A549 (cell line): ENCODE measurements at regions not wholly inside any gene's neighbourhood (a gene's known extent, or its start where the extent isn't known, plus 50 kb on each side); places are given as distances from the start of the nearest gene placed in this dataset.

Source experiments
- ATAC-seq, 2 experiments: fragments of 200-7000 bp in 1 of 2; fragments of >200 bp in 1 of 2; cut with Nextera tagmentation in 1 of 2; cut with Tn5 transposase in 1 of 2; 3 replicates each; pipeline versions ENCODE4 v1.8.0 to v1.9.1; 2018 to 2020; ENCODE audit warnings: mild to moderate bottlenecking in 1 of 2, moderate library complexity in 1 of 2
- CTCF ChIA-PET: fragments of 300-600 bp; sonication (Branson Sonifier 250); formaldehyde crosslinking; extraction: SDS; loops from one replicate; lab custom pipeline; 2021; ENCODE audit warnings: antibody characterized with exemption, inconsistent platforms; lab: Yijun Ruan, JAX
- POLR2A ChIA-PET: fragments of 350-600 bp; formaldehyde crosslinking; extraction: SDS; loops from one replicate; lab custom pipeline; 2021; ENCODE audit warnings: antibody characterized with exemption, inconsistent platforms; lab: Yijun Ruan, JAX
- DNase-seq, 2 experiments: peaks; one replicate each; pipeline versions ENCODE4 v3.0.0 to v3.0.0-alpha.2; 2011 to 2016; ENCODE audit warnings: low read depth in 1 of 2, low spot score in 1 of 2
- FAIRE-seq: peaks from 2 replicates; lab custom pipeline; 2011; peaks lifted over from hg19 to GRCh38; lab: Jason Lieb, UNC
- H3K27ac ChIP-seq, 2 experiments: fragments of >200 bp; sonication (Bioruptor Twin); formaldehyde crosslinking; 3 replicates each; pipeline ENCODE4 v1.5.1; 2016 to 2017
- H3K4me1 ChIP-seq: fragments of >200 bp; sonication (Bioruptor Twin); formaldehyde crosslinking; 3 replicates; pipeline ENCODE4 v1.6.1; 2016
- H3K4me2 ChIP-seq: fragments of >200 bp; sonication (Bioruptor Twin); formaldehyde crosslinking; 3 replicates; pipeline ENCODE4 v1.6.1; 2016
- H3K4me3 ChIP-seq: fragments of >200 bp; sonication (Bioruptor Twin); formaldehyde crosslinking; 3 replicates; pipeline ENCODE4 v1.5.1; 2016
- H3K9me3 ChIP-seq: fragments of >200 bp; sonication (Bioruptor Twin); formaldehyde crosslinking; 3 replicates; pipeline ENCODE4 v1.6.1; 2016
- CBX2 ChIP-seq: fragments of 200-600 bp; sonication (generic); IDR thresholded peaks from 2 replicates; pipeline ENCODE4 v1.6.1; 2016; ENCODE audit warnings: low read depth, mild to moderate bottlenecking, borderline replicate concordance
- EHF ChIP-seq: fragments of 250-450 bp; sonication (Bioruptor Pico); IDR thresholded peaks from 2 replicates; pipeline ENCODE4 v1.5.0; 2020; ENCODE audit warnings: mild to moderate bottlenecking
- EHMT2 ChIP-seq: fragments of 200-600 bp; sonication (generic); IDR thresholded peaks from 2 replicates; pipeline ENCODE4 v1.6.1; 2016; ENCODE audit warnings: antibody characterized with exemption, low read depth, mild to moderate bottlenecking, moderate library complexity
- ESRRA ChIP-seq: fragments of 150-350 bp; IDR thresholded peaks from 2 replicates; pipeline ENCODE4 v1.6.1; 2014; ENCODE audit warnings: mild to moderate bottlenecking, low read length, borderline replicate concordance
- HOXA7 ChIP-seq: fragments of 250-450 bp; sonication (Bioruptor Pico); IDR thresholded peaks from 2 replicates; pipeline ENCODE4 v1.5.0; 2020; ENCODE audit warnings: mild to moderate bottlenecking, moderate library complexity
- HOXB13 ChIP-seq: fragments of 250-450 bp; sonication (Bioruptor Pico); IDR thresholded peaks from 2 replicates; pipeline ENCODE4 v1.5.0; 2020; ENCODE audit warnings: low read depth, mild to moderate bottlenecking, moderate library complexity
- MAFK ChIP-seq: fragments of 450-650 bp; IDR thresholded peaks from 2 replicates; pipeline ENCODE4 v1.6.1; 2014; ENCODE audit not compliant: partially characterized antibody
- MYC ChIP-seq: IDR thresholded peaks from 2 replicates; pipeline ENCODE4 v1.6.1; 2012; ENCODE audit warnings: mild to moderate bottlenecking, inconsistent platforms, low read length, improper control_type of control experiment, borderline replicate concordance
- NFE2L2 ChIP-seq: fragments of 150-350 bp; conservative IDR thresholded peaks from 2 replicates; pipeline ENCODE4 v1.6.1; 2014; ENCODE audit warnings: low read length
- NPAS2 ChIP-seq: fragments of 250-450 bp; sonication (Bioruptor Pico); IDR thresholded peaks from 2 replicates; pipeline ENCODE4 v1.8.0; 2022; ENCODE audit warnings: mild to moderate bottlenecking, moderate library complexity, borderline replicate concordance
- NR3C1 ChIP-seq: fragments of >200 bp; sonication (Bioruptor Twin); formaldehyde crosslinking; IDR thresholded peaks from 3 replicates; pipeline ENCODE4 v1.6.1; 2017
- PHF8 ChIP-seq: fragments of 200-600 bp; sonication (generic); IDR thresholded peaks from 2 replicates; pipeline ENCODE4 v1.6.1; 2016; ENCODE audit warnings: low read depth, mild to moderate bottlenecking, antibody characterized with exemption, moderate library complexity, borderline replicate concordance
- POLR2AphosphoS2 ChIP-seq: conservative IDR thresholded peaks from 2 replicates; pipeline ENCODE4 v1.6.1; 2012; ENCODE audit warnings: low read length, improper control_type of control experiment, inconsistent platforms
- RCOR1 ChIP-seq: fragments of 150-350 bp; IDR thresholded peaks from 2 replicates; pipeline ENCODE4 v1.6.1; 2014; ENCODE audit warnings: antibody characterized with exemption, low read length, low read depth
- SREBF2 ChIP-seq: fragments of 450-650 bp; IDR thresholded peaks from 2 replicates; pipeline ENCODE4 v1.6.1; 2014; ENCODE audit warnings: mild to moderate bottlenecking, moderate library complexity
- TFCP2L1 ChIP-seq: fragments of 250-450 bp; sonication (Bioruptor Pico); IDR thresholded peaks from 2 replicates; pipeline ENCODE4 v1.5.0; 2021; ENCODE audit warnings: mild to moderate bottlenecking
- ZFP36 ChIP-seq: fragments of 450-650 bp; IDR thresholded peaks from 2 replicates; pipeline ENCODE4 v1.6.1; 2014; ENCODE audit warnings: borderline replicate concordance; ENCODE audit not compliant: partially characterized antibody
- ZNF302 ChIP-seq: fragments of 250-450 bp; sonication (Bioruptor Pico); IDR thresholded peaks from 2 replicates; pipeline ENCODE4 v1.9.0; 2021; ENCODE audit warnings: inconsistent platforms, mild to moderate bottlenecking, moderate library complexity
- ZSCAN20 ChIP-seq: fragments of 250-450 bp; sonication (Bioruptor Pico); IDR thresholded peaks from 2 replicates; pipeline ENCODE4 v1.8.0; 2022; ENCODE audit warnings: mild to moderate bottlenecking, moderate library complexity
- WGBS: methylation state at CpG from one replicate; pipeline ENCODE4 v1.1.6; 2017; ENCODE audit errors: missing lambda C conversion rate; 5-methylcytosine and 5-hydroxymethylcytosine counted together
- TF ChIP-seq, protein P1 (sequence below): IDR thresholded peaks from 2 replicates; pipeline ENCODE4 v1.6.1; 2012; ENCODE audit warnings: low read depth, borderline replicate concordance
- TF ChIP-seq, protein P2 (sequence below): fragments of 250-450 bp; sonication (Bioruptor Pico); IDR thresholded peaks from 2 replicates; pipeline ENCODE4 v1.5.0; 2021; ENCODE audit warnings: mild to moderate bottlenecking, moderate library complexity, borderline replicate concordance
- TF ChIP-seq, protein P3 (sequence below): fragments of >200 bp; sonication (Bioruptor Twin); formaldehyde crosslinking; IDR thresholded peaks from 2 replicates; pipeline ENCODE4 v1.6.1; 2016
- TF ChIP-seq, protein P4 (sequence below): fragments of >200 bp; sonication (Bioruptor Twin); formaldehyde crosslinking; IDR thresholded peaks from 3 replicates; pipeline ENCODE4 v1.5.1; 2016
- TF ChIP-seq, protein P5 (sequence below): fragments of 450-650 bp; IDR thresholded peaks from 2 replicates; pipeline ENCODE4 v1.6.1; 2014; ENCODE audit warnings: antibody characterized with exemption
- TF ChIP-seq, protein P6 (sequence below): IDR thresholded peaks from 2 replicates; pipeline ENCODE4 v1.6.1; 2012

DNA sequence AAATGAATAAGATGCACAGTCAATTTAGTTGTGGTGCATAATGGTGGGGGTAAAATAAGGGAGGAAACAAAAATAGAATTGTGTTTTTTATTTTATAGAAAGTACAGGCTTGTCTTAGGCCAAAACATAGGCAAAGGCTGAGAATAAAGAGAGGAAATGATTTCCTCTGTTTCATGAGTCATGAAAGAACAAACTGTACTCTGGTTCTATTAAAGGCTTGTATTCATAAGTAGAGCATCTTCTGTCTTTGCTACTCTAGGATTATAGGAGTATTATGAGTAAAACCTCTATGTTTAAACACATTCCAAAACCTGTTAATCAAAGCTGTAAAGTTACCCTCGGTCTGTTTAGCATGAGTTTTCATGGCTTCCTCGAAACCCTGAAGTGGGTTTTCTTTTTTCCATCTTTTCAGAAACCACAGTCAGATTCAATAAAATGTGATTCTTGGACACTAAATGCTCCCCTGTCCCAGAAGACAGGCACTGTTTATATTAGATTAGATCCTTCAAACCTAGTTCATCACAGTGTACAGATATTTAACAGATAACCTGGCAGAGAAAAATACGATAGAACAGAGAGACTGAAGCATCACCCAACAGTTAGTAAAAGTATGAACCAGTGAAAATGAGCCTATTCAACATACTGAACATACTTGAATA is 473.9 kb upstream of the CYLC2 start:
- Histone ChIP-seq H3K4me3 (no peak overlapping the region), H3K27ac (no peak overlapping the region), H3K9me3 (no peaks in the 10 kb centered on the region), H3K4me2 (no peak overlapping the region), H3K4me1 (no peaks in the 10 kb centered on the region)
- DNase-seq (no peak), FAIRE-seq (no peak), ATAC-seq (no peak)
- POLR2A ChIA-PET, result no interaction called here
- 7% methylated on average over 3 of the region's 3 CpGs for WGBS
- TF ChIP-seq, protein P1, sequence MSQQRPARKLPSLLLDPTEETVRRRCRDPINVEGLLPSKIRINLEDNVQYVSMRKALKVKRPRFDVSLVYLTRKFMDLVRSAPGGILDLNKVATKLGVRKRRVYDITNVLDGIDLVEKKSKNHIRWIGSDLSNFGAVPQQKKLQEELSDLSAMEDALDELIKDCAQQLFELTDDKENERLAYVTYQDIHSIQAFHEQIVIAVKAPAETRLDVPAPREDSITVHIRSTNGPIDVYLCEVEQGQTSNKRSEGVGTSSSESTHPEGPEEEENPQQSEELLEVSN, result no peak
- TF ChIP-seq SREBF2 (no peak), PHF8 (no peak), RCOR1 (no peak), ESRRA (no peak), ZSCAN20 (CRISPR knock-in tag) (no peak), HOXA7 (CRISPR knock-in tag) (no peak), CBX2 (no peak), NPAS2 (CRISPR knock-in tag) (no peak), POLR2AphosphoS2 (no peak)
- TF ChIP-seq, protein P2, sequence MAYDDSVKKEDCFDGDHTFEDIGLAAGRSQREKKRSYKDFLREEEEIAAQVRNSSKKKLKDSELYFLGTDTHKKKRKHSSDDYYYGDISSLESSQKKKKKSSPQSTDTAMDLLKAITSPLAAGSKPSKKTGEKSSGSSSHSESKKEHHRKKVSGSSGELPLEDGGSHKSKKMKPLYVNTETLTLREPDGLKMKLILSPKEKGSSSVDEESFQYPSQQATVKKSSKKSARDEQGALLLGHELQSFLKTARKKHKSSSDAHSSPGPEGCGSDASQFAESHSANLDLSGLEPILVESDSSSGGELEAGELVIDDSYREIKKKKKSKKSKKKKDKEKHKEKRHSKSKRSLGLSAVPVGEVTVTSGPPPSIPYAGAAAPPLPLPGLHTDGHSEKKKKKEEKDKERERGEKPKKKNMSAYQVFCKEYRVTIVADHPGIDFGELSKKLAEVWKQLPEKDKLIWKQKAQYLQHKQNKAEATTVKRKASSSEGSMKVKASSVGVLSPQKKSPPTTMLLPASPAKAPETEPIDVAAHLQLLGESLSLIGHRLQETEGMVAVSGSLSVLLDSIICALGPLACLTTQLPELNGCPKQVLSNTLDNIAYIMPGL (CRISPR knock-in tag), result no peak
- CTCF ChIA-PET, result no interaction called here

DNA sequence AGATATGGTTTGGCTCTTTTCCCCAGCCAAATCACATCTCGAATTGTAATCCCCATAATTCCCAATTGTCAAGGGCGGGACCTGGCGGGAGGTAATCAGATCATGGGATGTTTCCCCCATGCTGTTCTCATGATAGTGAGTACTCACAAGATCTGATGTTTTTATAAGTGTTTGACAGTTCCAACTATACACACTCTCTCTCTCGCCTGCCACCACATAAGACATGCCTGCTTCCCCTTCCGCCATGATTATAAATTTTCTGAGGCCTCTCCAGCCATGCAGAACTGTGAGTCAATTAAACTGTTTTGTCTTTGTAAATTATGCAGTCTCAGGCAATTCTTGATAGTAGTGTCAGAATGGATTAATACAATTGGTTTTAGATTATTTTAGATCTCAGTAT is 475.7 kb upstream of the CYLC2 start:
- H3K4me1 ChIP-seq, result no peaks in the 10 kb centered on the region
- CTCF ChIA-PET, result no interaction called here
- no peak overlapping the region for H3K4me2 ChIP-seq
- POLR2A ChIA-PET, result no interaction called here
- DNase-seq (no peak), FAIRE-seq (no peak), ATAC-seq (no peak)
- 51% methylated on average over 5 of the region's 5 CpGs for whole genome bisulfite sequencing
- TF ChIP-seq NFE2L2 (no peak), MYC (no peak), EHF (CRISPR knock-in tag) (no peak), ESRRA (no peak), HOXB13 (no peak), MAFK (no peak), NR3C1 (no peak), NPAS2 (CRISPR knock-in tag) (no peak), TFCP2L1 (CRISPR knock-in tag) (no peak), ZNF302 (no peak), RCOR1 (no peak), EHMT2 (no peak), ZFP36 (no peak)
- TF ChIP-seq, protein P1, result no peak
- TF ChIP-seq, protein P2 (CRISPR knock-in tag), result no peak
- TF ChIP-seq, protein P3, sequence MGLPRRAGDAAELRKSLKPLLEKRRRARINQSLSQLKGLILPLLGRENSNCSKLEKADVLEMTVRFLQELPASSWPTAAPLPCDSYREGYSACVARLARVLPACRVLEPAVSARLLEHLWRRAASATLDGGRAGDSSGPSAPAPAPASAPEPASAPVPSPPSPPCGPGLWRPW, result no peak
- TF ChIP-seq, protein P4, sequence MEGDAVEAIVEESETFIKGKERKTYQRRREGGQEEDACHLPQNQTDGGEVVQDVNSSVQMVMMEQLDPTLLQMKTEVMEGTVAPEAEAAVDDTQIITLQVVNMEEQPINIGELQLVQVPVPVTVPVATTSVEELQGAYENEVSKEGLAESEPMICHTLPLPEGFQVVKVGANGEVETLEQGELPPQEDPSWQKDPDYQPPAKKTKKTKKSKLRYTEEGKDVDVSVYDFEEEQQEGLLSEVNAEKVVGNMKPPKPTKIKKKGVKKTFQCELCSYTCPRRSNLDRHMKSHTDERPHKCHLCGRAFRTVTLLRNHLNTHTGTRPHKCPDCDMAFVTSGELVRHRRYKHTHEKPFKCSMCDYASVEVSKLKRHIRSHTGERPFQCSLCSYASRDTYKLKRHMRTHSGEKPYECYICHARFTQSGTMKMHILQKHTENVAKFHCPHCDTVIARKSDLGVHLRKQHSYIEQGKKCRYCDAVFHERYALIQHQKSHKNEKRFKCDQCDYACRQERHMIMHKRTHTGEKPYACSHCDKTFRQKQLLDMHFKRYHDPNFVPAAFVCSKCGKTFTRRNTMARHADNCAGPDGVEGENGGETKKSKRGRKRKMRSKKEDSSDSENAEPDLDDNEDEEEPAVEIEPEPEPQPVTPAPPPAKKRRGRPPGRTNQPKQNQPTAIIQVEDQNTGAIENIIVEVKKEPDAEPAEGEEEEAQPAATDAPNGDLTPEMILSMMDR, result no peak
- TF ChIP-seq, protein P5, sequence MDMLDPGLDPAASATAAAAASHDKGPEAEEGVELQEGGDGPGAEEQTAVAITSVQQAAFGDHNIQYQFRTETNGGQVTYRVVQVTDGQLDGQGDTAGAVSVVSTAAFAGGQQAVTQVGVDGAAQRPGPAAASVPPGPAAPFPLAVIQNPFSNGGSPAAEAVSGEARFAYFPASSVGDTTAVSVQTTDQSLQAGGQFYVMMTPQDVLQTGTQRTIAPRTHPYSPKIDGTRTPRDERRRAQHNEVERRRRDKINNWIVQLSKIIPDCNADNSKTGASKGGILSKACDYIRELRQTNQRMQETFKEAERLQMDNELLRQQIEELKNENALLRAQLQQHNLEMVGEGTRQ, result no peak
- TF ChIP-seq, protein P6, sequence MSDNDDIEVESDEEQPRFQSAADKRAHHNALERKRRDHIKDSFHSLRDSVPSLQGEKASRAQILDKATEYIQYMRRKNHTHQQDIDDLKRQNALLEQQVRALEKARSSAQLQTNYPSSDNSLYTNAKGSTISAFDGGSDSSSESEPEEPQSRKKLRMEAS, result no peak
- H3K9me3 ChIP-seq, result no peaks in the 10 kb centered on the region
- no peak overlapping the region for H3K4me3 ChIP-seq
- H3K27ac ChIP-seq, result no peak overlapping the region
